HG02678 (cell line): ENCODE measurements at regions not wholly inside any gene's neighbourhood (a gene's known extent, or its start where the extent isn't known, plus 50 kb on each side); places are given as distances from the start of the nearest gene placed in this dataset.

Experiments used
- ATAC-seq: cut with Tn5 transposase; IDR thresholded peaks from one replicate; pipeline ENCODE4 v1.9.1; 2021; ENCODE audit warnings: mild to moderate bottlenecking, moderate library complexity; ENCODE audit not compliant: unreplicated experiment

DNA sequence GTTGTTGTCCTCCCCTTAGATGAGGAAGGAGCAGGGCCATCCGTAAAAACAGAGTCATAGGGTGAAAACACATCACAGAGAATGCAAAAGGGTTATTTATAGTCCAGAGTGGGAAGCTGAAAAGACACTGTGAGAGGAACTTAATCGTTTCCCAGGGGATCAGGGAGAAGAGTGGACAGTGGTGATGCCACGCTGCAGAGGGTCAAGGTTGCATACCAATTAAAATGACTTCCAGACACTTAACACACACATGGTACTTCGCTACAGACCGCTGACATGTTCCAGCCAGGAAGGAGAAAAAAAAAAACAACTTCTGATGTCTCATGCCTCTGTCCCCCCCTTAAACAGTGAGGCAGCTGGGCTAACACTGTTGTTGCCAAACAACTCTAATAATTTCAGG is 713.8 kb upstream of the RBFOX1 start:
- ATAC-seq: no peak

- no peak for ATAC-seq
Observed at GRCh38 chr16:6616746-6617145, 715.9 kb upstream of the RBFOX1 start.

GRCh38 chr16:6615636-6616035 is 717.0 kb upstream of the RBFOX1 start:
- no peak for ATAC-seq

- ATAC-seq: no peak
Observed at GRCh38 chr16:6611535-6611934, 721.1 kb upstream of the RBFOX1 start.

DNA sequence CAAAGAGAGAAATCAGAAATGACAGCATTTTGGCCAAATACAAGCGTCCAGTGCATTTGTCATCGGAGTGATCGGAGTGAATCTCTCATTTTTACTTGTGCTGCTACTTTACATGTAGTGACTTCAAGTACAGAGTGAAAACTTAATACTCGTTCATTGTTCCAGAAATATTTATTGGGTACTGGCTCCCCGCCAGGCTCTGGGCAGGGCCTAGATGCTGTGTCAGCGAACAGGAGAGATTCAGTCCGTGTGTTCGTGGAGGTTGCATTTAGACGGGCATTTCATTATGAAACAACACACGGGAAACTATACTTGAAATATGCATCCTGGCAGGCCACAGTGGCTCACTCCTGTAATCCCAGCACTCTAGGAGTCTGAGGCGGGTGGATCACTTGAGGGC is 727.2 kb upstream of the RBFOX1 start:
- no peak for ATAC-seq

DNA sequence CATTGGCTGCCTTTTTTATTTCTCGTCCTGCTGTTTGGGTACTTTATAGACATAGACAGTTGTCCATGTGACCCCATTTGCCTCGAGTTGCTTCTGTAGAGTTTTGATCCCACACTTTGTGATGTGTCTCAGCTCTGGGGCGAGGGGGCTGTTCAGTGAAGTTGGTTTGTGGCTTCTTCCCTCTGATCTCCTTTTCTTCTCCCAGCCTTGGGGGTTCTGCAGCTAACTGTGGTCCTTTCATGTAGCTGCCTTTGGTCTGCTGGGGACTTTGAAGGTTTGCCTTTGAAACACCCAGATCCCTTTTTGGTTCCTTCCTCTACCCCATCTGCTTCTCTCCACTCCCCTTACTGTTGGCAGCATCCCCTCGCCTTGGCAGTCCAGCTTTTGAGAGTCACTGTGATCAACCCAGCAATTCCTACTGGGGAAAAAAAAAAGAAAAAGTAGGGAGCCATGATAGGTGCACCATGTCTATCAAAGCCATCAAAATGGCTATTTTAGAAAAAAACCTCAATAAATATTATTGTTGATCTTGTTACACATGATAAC is 728.8 kb upstream of the RBFOX1 start:
- ATAC-seq: no peak

DNA sequence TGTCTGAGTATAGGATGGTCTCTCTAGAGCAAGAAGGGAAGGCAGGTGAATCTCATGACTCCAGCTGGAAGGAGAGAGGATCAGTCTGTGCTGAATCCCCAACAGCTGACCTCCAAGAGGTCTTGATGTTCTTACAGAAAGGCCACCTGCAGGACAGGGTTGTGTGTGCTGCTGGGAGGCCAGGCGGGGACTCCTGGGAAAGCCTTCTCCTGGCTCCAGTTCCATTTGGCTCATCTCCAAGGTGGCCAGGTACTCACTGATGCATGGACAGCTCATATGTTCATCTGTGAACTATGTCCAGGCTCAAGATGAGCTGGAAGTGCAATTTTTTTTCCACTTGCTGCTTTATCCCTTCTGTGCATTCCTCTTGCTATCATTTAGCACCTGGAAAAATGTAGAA is 730.2 kb upstream of the RBFOX1 start:
- no peak for ATAC-seq

DNA sequence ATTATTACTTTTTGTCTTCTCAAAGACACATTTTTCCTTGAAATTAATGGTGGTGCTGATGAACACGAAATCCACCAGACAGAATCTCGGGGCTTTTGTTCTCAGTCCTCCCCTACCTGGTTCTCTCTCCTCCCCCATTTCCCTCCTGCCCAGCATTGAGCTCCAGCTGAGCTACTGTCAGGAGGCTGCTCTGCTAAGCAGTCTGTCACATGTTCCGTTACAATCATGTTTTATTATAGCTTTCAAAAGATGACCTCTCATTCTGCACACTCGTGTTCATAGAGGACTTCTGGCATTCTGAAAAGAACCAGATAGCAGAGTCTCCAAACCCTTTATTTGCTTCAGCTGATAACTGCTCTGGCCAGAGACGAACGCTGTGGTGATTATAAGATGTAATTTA is 732.5 kb upstream of the RBFOX1 start:
- no peak for ATAC-seq

DNA sequence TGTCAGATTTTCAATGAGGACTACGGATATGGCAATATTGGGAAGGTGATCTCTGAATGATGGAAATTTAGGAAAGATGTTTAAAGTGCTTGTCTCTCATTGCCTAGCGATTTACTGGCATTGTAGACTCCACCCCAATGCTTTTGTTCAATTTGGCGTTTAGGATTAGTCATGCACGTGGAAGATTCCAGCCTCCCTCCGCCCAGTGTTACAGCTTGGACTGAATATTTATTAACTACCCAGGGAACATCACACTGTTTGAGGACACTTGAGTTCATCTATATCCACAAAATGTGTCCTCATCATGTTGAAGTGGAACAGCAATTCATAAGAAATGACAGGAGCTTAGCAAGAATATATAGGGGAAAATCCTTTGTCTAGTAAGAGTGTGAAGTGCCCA is 738.8 kb upstream of the RBFOX1 start:
- ATAC-seq: no peak

GRCh38 chr16:6576606-6577005 is 756.0 kb upstream of the RBFOX1 start:
- ATAC-seq: no peak

- ATAC-seq: no peak
Observed at GRCh38 chr16:6576113-6576512, 756.5 kb upstream of the RBFOX1 start.

DNA sequence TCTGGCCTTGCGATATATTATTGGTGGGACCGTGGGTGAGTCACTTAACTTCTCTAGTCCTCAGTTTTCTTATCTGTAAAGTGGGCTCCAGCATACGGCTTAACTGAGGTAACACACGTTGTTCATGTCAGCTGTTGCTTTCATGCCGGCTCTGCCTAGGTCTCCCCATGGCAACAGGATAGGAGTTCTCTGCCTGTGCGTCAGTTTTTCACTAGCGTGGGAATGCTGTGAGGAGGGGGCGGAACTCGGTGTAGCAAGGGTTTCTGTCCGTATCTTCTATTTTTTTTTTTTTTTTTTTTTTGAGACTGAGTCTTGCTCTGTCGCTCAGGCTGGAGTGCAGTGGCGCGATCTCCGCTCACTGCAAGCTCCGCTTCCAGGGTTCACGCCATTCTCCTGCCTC is 758.5 kb upstream of the RBFOX1 start:
- ATAC-seq: no peak

GRCh38 chr16:6573577-6573976 is 759.1 kb upstream of the RBFOX1 start:
- no peak for ATAC-seq

- ATAC-seq: no peak
Observed at GRCh38 chr16:6571044-6571443, 761.6 kb upstream of the RBFOX1 start.

GRCh38 chr16:6570530-6570929 is 762.1 kb upstream of the RBFOX1 start:
- no peak for ATAC-seq

- ATAC-seq: no peak
Observed at GRCh38 chr16:6562986-6563385, 769.7 kb upstream of the RBFOX1 start.

GRCh38 chr16:6560306-6561100 is 772.1 kb upstream of the RBFOX1 start:
- no peak for ATAC-seq

DNA sequence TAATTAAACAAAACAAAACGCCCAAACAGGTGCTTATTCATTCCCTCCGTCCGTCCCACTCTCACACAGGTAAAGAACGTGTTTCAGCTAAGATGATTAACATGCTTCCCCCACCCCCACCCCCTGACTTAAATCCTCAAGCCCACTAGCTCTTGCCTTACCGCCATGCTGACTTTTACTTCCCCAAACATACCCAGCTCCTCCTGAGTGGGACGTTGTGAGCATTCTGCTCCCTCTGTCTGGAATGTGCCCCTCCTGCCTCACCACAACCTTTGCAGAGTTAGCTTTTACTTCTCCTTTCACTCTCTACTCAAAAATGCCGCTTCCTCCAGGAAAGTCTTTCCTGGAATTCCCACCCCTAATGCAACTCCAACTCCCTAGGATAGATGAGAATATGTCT is 774.0 kb upstream of the RBFOX1 start:
- no peak for ATAC-seq

DNA sequence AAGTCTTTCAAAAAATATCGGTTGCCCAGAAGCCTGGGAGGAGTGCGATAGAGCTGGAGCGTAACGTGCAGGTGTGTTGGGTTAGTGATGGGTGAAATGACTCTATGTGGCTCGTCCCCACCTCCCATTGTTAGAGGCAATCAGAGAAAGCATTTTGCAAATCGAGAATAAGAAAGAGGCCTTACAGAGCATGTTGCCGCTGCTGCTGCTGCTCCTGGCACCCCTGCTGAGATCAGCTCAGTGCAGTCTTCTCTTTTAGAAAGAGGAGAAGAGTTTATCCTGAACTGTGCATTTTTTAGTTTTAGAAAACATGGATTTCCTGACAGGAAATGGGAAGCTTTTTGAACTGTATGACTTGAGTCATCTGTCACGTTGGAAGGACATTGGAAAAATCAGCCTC is 774.5 kb upstream of the RBFOX1 start:
- no peak for ATAC-seq

- ATAC-seq: no peak
Observed at GRCh38 chr16:6557353-6558023, 775.2 kb upstream of the RBFOX1 start.

- ATAC-seq: no peak
Observed at GRCh38 chr16:6549415-6549814, 783.2 kb upstream of the RBFOX1 start.

DNA sequence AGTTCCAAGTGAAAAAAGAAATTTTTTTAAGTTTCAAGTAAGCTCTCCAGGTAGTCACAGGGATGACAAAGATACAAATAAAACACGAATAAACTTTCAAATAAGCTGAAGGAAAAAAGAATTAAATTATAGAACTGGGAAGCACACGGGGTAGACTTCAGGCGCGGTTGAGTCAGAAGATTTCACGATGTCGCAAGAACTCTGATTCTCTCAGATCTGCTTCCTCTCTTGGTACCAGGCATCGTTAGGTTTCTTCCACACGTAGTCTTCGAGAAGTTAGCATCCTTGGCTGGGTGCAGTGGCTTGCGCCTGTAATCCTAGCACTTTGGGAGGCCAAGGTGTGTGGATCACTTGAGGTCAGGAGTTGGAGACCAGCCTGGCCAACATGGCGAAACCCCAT is 784.1 kb upstream of the RBFOX1 start:
- no peak for ATAC-seq
